GM19238 (cell line): ENCODE measurements at regions not wholly inside any gene's neighbourhood (a gene's known extent, or its start where the extent isn't known, plus 50 kb on each side); places are given as distances from the start of the nearest gene placed in this dataset.
"Not testable (repeated sequence)": the region's sequence is repeated elsewhere in the genome, so short reads cannot be mapped to it uniquely, and the experiment has no call there.

ENCODE experiments used
- DNase-seq: peaks from one replicate; pipeline ENCODE4 v3.0.0; 2011; ENCODE audit warnings: low spot score; ENCODE audit not compliant: insufficient read length

GRCh38 chr12:68387338-68387737 is 55.2 kb upstream of the MDM1 start:
- no peak for DNase-seq

- no peak for DNase-seq
These were observed 57.1 kb upstream of the MDM1 start for GRCh38 chr12:68389305-68389704.

GRCh38 chr12:68391937-68392336 is 59.8 kb upstream of the MDM1 start:
- no peak for DNase-seq

GRCh38 chr12:68392376-68392775 is 60.2 kb upstream of the MDM1 start:
- no peak for DNase-seq

GRCh38 chr12:68393417-68393816 is 61.3 kb upstream of the MDM1 start:
- no peak for DNase-seq

GRCh38 chr12:68397566-68398158 is 65.5 kb upstream of the MDM1 start:
- no peak for DNase-seq

GRCh38 chr12:68398689-68399088 is 66.5 kb upstream of the MDM1 start:
- not testable (repeated sequence) for DNase-seq

GRCh38 chr12:68400226-68400829 is 68.2 kb upstream of the MDM1 start:
- no peak for DNase-seq

GRCh38 chr12:68402422-68402821 is 70.3 kb upstream of the MDM1 start:
- no peak for DNase-seq

- no peak for DNase-seq
These were observed 71.1 kb upstream of the MDM1 start for GRCh38 chr12:68403296-68403695.

- no peak for DNase-seq
These were observed 71.5 kb upstream of the MDM1 start for GRCh38 chr12:68403711-68404110.

- DNase-seq: no peak
These were observed 73.2 kb upstream of the MDM1 start for GRCh38 chr12:68405343-68405781.

GRCh38 chr12:68406134-68406576 is 74.0 kb upstream of the MDM1 start:
- DNase-seq: no peak

GRCh38 chr12:68406911-68407310 is 74.7 kb upstream of the MDM1 start:
- DNase-seq: no peak

GRCh38 chr12:68410018-68410660 is 78.0 kb upstream of the MDM1 start:
- no peak for DNase-seq

- DNase-seq: no peak
These were observed 79.2 kb upstream of the MDM1 start for GRCh38 chr12:68411371-68411770.

- no peak for DNase-seq
These were observed 82.8 kb upstream of the MDM1 start for GRCh38 chr12:68414988-68415387.

GRCh38 chr12:68416350-68416749 is 84.2 kb upstream of the MDM1 start:
- DNase-seq: no peak

- DNase-seq: no peak
These were observed 84.7 kb upstream of the MDM1 start for GRCh38 chr12:68416826-68417225.

GRCh38 chr12:68418137-68418460 is 85.9 kb upstream of the MDM1 start:
- no peak for DNase-seq

- no peak for DNase-seq
These were observed 88.3 kb upstream of the MDM1 start for GRCh38 chr12:68420225-68421010.

GRCh38 chr12:68422159-68422558 is 90.0 kb upstream of the MDM1 start:
- DNase-seq: no peak
